ENCODE measurements at regions not wholly inside any gene's neighbourhood (a gene's known extent, or its start where the extent isn't known, plus 50 kb on each side); places are given as distances from the start of the nearest gene placed in this dataset.
"Not testable (repeated sequence)": the region's sequence is repeated elsewhere in the genome, so short reads cannot be mapped to it uniquely, and the experiment has no call there.

GRCh38 chr5:13346401-13346800, 598.1 kb downstream of the DNAH5 start:
- no peak for DNase-seq (ENCODE audit: low spot score)

DNA sequence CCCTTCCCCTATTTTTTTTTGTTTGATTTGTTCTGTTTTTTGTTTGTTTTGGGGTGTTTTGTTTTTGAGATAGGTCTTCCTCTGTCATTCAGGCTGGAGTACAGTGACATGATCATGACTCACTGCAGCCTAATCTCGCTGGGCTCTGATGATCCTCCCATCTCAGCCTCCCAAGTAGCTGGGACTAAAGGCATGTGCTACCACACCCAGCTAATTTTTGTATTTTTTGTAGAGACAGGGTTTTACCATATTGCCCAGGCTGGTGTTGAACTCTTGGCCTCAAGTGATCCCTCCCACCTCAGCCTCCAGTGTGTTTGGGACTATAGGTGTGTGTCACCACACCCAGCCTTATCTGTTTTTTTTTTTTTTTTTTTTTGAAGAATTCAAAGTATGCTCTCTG, 605.4 kb downstream of the DNAH5 start:
- DNase-seq (ENCODE audit: low spot score) = no peak

- not testable (repeated sequence) for DNase-seq (ENCODE audit: low spot score)
Observed at GRCh38 chr5:13335026-13335425, 609.5 kb downstream of the DNAH5 start.

GRCh38 chr5:13331585-13331984, 612.9 kb downstream of the DNAH5 start:
- no peak for DNase-seq (ENCODE audit: low spot score)

GRCh38 chr5:13328316-13328715, 616.2 kb downstream of the DNAH5 start:
- no peak for DNase-seq (ENCODE audit: low spot score)

DNA sequence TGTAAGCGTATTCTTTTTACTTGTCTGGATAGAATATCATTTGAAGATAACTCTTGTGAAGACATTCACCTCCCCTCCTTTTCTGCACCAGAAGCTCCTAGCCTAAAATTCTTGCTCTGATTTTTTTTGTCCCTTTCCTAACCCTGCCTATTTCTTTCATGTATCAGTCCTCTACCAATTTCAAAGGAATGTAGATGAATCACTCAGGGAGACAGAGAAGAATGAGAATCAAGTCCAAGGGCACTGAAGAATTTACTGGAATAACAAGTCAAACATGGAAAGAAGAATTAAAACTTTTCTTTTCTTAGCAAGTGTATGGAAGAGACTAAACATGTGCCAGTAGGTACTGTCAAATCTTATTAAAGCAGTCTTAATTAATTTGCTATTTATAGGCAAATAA, 618.7 kb downstream of the DNAH5 start:
- DNase-seq (ENCODE audit: low spot score) = no peak

DNA sequence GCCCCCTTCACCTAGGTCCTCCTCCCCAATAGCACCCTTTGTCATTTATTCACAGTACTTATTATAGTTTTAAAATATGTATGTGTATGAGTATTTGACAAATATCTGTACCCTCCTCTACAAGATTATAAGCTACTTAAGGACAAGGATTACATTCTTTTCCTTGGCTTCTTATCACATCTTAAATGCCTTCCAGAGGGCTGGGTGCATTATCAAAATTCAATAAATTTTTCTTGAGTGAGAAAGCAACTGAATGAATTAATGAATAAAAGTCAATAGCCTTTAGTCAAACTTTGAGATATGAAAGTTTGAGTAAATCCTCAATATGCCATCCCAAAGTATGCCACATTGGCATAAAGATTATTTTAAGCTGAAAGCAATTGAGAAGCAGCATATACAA, 621.7 kb downstream of the DNAH5 start:
- DNase-seq (ENCODE audit: low spot score) = no peak

DNA sequence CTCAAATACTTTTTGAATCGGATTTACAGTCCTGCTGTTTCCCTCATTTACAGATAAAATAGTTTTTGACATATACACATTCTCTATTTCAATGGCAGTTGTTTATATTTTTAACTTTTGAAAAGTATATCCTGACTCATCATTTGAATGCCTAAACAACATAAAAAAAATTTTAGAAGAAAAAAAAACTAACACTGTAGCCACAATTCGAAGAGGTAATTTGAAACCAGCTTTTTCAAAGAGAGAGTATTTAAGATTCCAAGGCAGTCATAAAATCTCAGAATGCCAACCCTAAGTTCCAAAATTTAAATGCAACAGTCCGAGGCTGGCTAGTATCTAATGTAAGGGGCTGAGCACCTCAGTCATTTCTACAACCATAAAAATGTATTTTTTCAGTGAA, 626.8 kb downstream of the DNAH5 start:
- no peak for DNase-seq (ENCODE audit: low spot score)

- DNase-seq (ENCODE audit: low spot score) = no peak
Observed at GRCh38 chr5:13316176-13316575, 628.3 kb downstream of the DNAH5 start.

- DNase-seq (ENCODE audit: low spot score) = no peak
Observed at GRCh38 chr5:13307480-13307879, 637.0 kb downstream of the DNAH5 start.

- no peak for DNase-seq (ENCODE audit: low spot score)
Observed at GRCh38 chr5:13303445-13303844, 641.0 kb downstream of the DNAH5 start.

DNA sequence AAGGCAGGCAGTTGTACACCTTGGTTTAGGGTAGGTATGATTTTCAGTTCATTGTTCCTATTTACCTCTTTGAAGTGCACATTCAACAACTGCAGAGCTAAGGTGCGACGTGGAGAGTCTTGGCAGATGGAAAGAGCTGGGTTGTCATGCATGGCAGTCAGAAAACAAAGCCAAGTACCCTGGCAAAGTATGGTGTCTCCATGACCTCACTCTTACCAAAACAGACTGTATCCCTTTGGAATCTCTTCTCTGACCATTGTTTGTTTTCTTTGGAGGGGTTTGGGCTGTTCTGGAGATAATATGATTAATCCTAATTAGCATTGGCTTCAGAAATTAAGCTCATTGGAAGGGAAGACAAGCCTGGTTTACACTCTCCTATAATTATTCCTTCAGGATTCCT, 665.7 kb downstream of the DNAH5 start:
- DNase-seq (ENCODE audit: low spot score) = no peak

DNA sequence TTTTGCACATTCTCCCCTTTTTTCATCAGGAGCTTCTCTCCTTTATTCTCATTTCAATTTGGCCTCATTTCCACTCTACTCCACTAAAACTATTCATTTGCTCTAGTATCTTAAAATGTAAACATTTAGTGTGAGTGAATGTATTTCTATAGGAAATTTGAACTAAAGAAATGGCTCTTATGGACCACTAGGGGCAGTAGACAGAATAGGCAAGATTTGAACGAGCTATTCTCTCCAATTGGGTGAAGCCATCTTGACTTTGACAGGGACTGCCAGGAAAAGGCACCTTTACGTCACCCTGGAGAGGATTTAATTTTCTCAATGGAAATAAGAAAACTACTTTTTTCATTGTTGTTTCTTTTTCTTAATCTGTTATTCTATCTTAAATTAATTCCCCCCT, 666.3 kb downstream of the DNAH5 start:
- no peak for DNase-seq (ENCODE audit: low spot score)

- DNase-seq (ENCODE audit: low spot score) = no peak
Observed at GRCh38 chr5:13276156-13276555, 668.3 kb downstream of the DNAH5 start.

GRCh38 chr5:13263701-13264100, 680.8 kb downstream of the DNAH5 start:
- DNase-seq (ENCODE audit: low spot score) = no peak

GRCh38 chr5:13253111-13253510, 691.4 kb downstream of the DNAH5 start:
- no peak for DNase-seq (ENCODE audit: low spot score)

- no peak for DNase-seq (ENCODE audit: low spot score)
Observed at GRCh38 chr5:13252699-13253098, 691.8 kb downstream of the DNAH5 start.

DNA sequence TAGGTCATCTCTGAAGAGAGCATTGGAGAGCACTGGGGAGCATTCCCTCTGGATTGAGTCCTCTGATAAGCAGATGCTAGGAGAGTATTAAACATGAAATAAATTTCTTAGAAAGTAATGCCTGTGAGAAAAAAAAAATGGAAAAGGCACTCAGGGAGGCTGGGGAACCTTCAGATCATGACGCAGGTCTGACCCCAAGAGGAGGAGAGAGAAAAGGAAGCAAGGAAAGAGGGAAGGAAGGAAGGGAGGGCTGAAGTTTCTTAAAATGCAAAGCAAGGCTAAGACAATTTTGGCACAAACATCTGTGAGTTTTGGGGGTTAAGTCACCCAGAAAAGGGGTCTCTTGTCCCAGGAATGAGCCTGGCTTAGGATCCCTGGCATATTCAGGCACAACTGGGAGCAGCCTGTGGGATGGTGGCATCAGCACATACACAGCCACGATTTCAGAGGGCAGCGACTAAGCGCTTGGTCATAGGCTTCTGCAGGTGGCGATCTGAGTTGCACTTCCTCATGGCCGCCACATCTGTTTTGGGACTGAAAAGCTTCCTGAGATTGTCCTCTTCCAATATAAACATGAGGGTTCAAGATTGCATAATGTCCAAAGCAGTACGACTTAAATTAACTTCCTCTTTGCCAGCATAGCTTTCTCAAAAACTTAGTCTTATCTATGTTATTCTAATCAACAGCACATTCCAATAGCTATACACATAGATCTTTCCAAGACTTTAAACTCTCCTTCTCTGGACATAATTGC, 692.7 kb downstream of the DNAH5 start:
- no peak for DNase-seq (ENCODE audit: low spot score)

GRCh38 chr5:13250464-13251291, 693.8 kb downstream of the DNAH5 start:
- no peak for DNase-seq (ENCODE audit: low spot score)

- DNase-seq (ENCODE audit: low spot score) = no peak
Observed at GRCh38 chr5:13249854-13250253, 694.6 kb downstream of the DNAH5 start.

- no peak for DNase-seq (ENCODE audit: low spot score)
Observed at GRCh38 chr5:13248253-13248652, 696.2 kb downstream of the DNAH5 start.

DNA sequence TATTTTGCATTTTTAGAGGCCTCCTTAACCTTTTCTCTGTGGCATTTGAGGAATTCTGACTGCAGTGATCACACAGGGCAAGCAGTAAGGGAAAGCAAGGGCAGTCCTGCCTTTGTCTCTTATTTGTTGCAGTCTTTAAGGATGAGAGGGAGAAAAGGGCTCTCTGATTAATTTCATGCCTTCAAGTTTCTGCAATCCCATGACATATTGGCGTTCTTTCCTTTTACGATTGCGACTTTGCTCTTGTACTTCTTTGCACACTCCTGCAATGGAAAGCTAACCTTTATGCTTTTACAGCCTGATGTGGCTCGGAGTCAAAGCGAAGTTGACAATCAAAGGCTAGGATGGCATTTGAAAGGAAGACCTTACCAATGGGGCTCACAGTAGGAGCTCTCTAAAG, 698.4 kb downstream of the DNAH5 start:
- DNase-seq (ENCODE audit: low spot score) = no peak

GRCh38 chr5:13244151-13244550, 700.3 kb downstream of the DNAH5 start:
- no peak for DNase-seq (ENCODE audit: low spot score)

DNA sequence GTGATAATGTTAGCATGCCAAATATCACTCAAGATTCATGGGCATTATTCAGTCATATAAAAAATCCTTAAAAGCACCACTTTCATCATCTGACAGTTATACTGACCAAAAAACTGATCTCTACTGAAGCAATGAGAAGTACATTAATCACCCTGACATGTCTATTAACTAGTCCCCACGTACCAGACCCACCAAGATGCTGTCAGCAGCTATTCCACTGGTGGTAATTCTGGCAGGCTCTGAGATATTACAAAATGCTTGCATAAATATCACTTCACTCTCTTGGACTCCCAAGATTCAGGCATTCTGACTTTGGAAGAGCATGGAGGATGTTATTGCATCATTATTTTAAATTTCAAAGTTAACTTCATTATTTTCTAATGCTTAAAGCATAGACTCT, 717.0 kb downstream of the DNAH5 start:
- DNase-seq (ENCODE audit: low spot score) = no peak

All from AG20443 (cell line).